ENCODE measurements at regions not wholly inside any gene's neighbourhood (a gene's known extent, or its start where the extent isn't known, plus 50 kb on each side); places are given as distances from the start of the nearest gene placed in this dataset.

- no peak overlapping the region for H3K4me3 ChIP-seq (ENCODE audit: extremely low read depth in 1 of 4, insufficient read depth in 2 of 4, low read depth in 3 of 4, low read length in 4 of 4)
- H3K4me1 ChIP-seq (replicated peaks in 1 of 4; ENCODE audit: control insufficient read depth in 3 of 4, insufficient read depth in 4 of 4, low read length in 3 of 4) = no peaks in the 10 kb centered on the region
- no peak overlapping the region for H4K8ac ChIP-seq (ENCODE audit: extremely low read depth, insufficient read depth, low read length)
- no peaks in the 10 kb centered on the region for H4K20me1 ChIP-seq (replicated peaks in 1 of 2; ENCODE audit: control insufficient read depth in 1 of 2, insufficient read depth in 2 of 2, low read length in 2 of 2)
- FAIRE-seq (no peak), DNase-seq (ENCODE audit: low read depth in 1 of 2, low spot score in 2 of 2) (no peak)
- H3K56ac ChIP-seq (replicated peaks; ENCODE audit: insufficient read length, low read depth, low read length) = no peak overlapping the region
- H2BK5ac ChIP-seq (ENCODE audit: low read depth, low read length) = no peak overlapping the region
- POLR2A ChIA-PET (ENCODE audit: partially characterized antibody) = no interaction called here
- H3K9me3 ChIP-seq (ENCODE audit: insufficient read depth in 2 of 2, low read depth in 1 of 2, low read length in 1 of 2) = no peaks in the 10 kb centered on the region
- no peak overlapping the region for H3K4ac ChIP-seq (replicated peaks; ENCODE audit: insufficient read length, low read depth, low read length)
- no peak overlapping the region for H4K5ac ChIP-seq (ENCODE audit: insufficient read length, low read depth, low read length)
- no peak overlapping the region for H3K14ac ChIP-seq (ENCODE audit: insufficient read length)
- no peak overlapping the region for H2AFZ ChIP-seq (ENCODE audit: low read length)
- H3K23ac ChIP-seq (ENCODE audit: insufficient read length) = no peak overlapping the region
- H3K79me1 ChIP-seq (ENCODE audit: low read depth, low read length) = no peaks in the 10 kb centered on the region
- H3K9ac ChIP-seq (replicated peaks in 1 of 4; ENCODE audit: extremely low read depth in 1 of 4, low read depth in 3 of 4, low read length in 3 of 4) = no peak overlapping the region
- H3K36me3 ChIP-seq (ENCODE audit: control insufficient read depth in 2 of 4, insufficient read depth in 4 of 4, low read length in 3 of 4) = no peaks in the 10 kb centered on the region
- H2BK12ac ChIP-seq (ENCODE audit: low read depth, low read length) = no peak overlapping the region
- no peak overlapping the region for H2AK5ac ChIP-seq (ENCODE audit: low read depth, low read length)
- no peaks in the 10 kb centered on the region for H3K23me2 ChIP-seq (ENCODE audit: low read depth, low read length)
- no peak overlapping the region for H2BK20ac ChIP-seq (ENCODE audit: low read length)
- no peaks in the 10 kb centered on the region for H3K27me3 ChIP-seq (replicated peaks in 1 of 4; ENCODE audit: control insufficient read depth in 3 of 4, extremely low read depth in 1 of 4, insufficient read depth in 3 of 4, low read length in 3 of 4)
- H2BK120ac ChIP-seq (replicated peaks; ENCODE audit: low read depth, low read length) = no peak overlapping the region
- H3K18ac ChIP-seq (ENCODE audit: extremely low read depth, low read length) = no peak overlapping the region
- H4K91ac ChIP-seq (replicated peaks; ENCODE audit: insufficient read length, low read length) = no peak overlapping the region
- H3K4me2 ChIP-seq (ENCODE audit: insufficient read depth in 1 of 2, low read depth in 2 of 2, low read length in 2 of 2) = no peak overlapping the region
- WGBS, 2 experiments (ENCODE audit: extremely low coverage in 1 of 2, insufficient coverage in 1 of 2, insufficient read length in 1 of 2, insufficient replicate concordance in 2 of 2, low coverage in 1 of 2, low lambda C conversion rate in 2 of 2, missing lambda C conversion rate in 1 of 2) = 100% methylated on average over 2 of the region's 2 CpGs; no CpG with 5 or more reads in 1 of the 2 experiments
- H3K27ac ChIP-seq (ENCODE audit: low read depth, low read length) = no peak overlapping the region
- no peaks in the 10 kb centered on the region for H3K79me2 ChIP-seq (ENCODE audit: control insufficient read depth in 1 of 2, insufficient read depth in 2 of 2, low read length in 2 of 2)
- CTCF ChIA-PET (ENCODE audit: partially characterized antibody) = interaction anchor here (2.3 kb wide), 1 partner anchor 10 kb away, joined by 7 read pairs; no protein-coding TSS in a partner anchor
- H2BK15ac ChIP-seq (ENCODE audit: low read length) = no peak overlapping the region
- TF ChIP-seq JUND (IDR thresholded peaks at IDR 0.05; ENCODE audit: low read length) (no peak), CHD1 (IDR thresholded peaks at IDR 0.05; ENCODE audit: low read depth, low read length) (no peak), EGR1 (IDR thresholded peaks at IDR 0.05; ENCODE audit: borderline replicate concordance, low read depth, low read length) (no peak), EP300 (IDR thresholded peaks at IDR 0.05; ENCODE audit: borderline replicate concordance in 1 of 2, low read depth in 2 of 2, low read length in 2 of 2) (no peak), SP2 (IDR thresholded peaks at IDR 0.05; ENCODE audit: low read length) (no peak), JUN (IDR thresholded peaks at IDR 0.05; ENCODE audit: low read depth, low read length) (no peak), ATF3 (IDR thresholded peaks at IDR 0.05; ENCODE audit: insufficient read depth, low read depth, low read length) (no peak), GTF2F1 (IDR thresholded peaks at IDR 0.05; ENCODE audit: borderline replicate concordance, low read depth, low read length) (no peak), CBX8 (IDR thresholded peaks at IDR 0.05; ENCODE audit: borderline replicate concordance, low read depth, low read length) (no peak), PHF8 (conservative IDR thresholded peaks at IDR 0.05; ENCODE audit: low read depth, low read length) (no peak), FOSL1 (IDR thresholded peaks at IDR 0.05; ENCODE audit: insufficient read depth, low read depth, low read length) (no peak), CTCF (IDR thresholded peaks at IDR 0.05; ENCODE audit: control extremely low read depth in 1 of 3, insufficient read depth in 1 of 3, low read depth in 1 of 3, low read length in 3 of 3) (no peak)
These were observed 54.3 kb upstream of the HPGDS start for GRCh38 chr4:94396984-94397383.

Data from H1 (cell line).